ENCODE measurements at regions not wholly inside any gene's neighbourhood (a gene's known extent, or its start where the extent isn't known, plus 50 kb on each side); places are given as distances from the start of the nearest gene placed in this dataset.

- no peak for TF ChIP-seq POLR2A (IDR thresholded peaks at IDR 0.05)
- no peak for TF ChIP-seq CTCF (IDR thresholded peaks at IDR 0.05)
These were observed 63.2 kb upstream of the STK39 start for GRCh38 chr2:168310580-168310979.

All from testis (tissue), 2 donors.